ENCODE measurements at regions not wholly inside any gene's neighbourhood (a gene's known extent, or its start where the extent isn't known, plus 50 kb on each side); places are given as distances from the start of the nearest gene placed in this dataset.

DNA sequence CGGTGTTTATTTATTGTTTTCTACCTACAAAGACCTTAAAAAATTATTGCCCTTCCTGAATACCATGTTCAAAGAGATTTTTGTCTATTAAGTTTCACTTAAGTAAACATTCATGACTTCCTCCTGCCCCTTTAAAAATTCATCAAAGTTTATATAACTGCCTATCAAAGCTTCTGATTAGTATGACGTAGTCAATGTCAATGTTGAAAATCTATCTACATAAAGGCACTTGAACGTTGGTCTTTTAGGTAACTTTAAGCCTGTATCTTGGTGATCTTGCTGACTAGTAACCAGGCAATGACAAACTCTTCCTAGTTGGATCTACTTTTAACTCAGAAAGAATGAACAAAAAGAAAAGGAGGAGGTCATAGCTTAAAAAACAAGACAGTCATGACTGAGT is 97.2 kb downstream of the MAIP1 start:
- Histone ChIP-seq H3K27me3 (replicated peaks; ENCODE audit: control insufficient read depth, insufficient read depth, low read length) (no peaks in the 10 kb centered on the region; the same call in 1 of the 2 replicates), H3K36me3 (ENCODE audit: control insufficient read depth, insufficient read depth, low read length) (no peaks in the 10 kb centered on the region), H3K4me3 (replicated peaks; ENCODE audit: low read depth, low read length) (no peak overlapping the region)
- TF ChIP-seq, protein P1, sequence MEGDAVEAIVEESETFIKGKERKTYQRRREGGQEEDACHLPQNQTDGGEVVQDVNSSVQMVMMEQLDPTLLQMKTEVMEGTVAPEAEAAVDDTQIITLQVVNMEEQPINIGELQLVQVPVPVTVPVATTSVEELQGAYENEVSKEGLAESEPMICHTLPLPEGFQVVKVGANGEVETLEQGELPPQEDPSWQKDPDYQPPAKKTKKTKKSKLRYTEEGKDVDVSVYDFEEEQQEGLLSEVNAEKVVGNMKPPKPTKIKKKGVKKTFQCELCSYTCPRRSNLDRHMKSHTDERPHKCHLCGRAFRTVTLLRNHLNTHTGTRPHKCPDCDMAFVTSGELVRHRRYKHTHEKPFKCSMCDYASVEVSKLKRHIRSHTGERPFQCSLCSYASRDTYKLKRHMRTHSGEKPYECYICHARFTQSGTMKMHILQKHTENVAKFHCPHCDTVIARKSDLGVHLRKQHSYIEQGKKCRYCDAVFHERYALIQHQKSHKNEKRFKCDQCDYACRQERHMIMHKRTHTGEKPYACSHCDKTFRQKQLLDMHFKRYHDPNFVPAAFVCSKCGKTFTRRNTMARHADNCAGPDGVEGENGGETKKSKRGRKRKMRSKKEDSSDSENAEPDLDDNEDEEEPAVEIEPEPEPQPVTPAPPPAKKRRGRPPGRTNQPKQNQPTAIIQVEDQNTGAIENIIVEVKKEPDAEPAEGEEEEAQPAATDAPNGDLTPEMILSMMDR (IDR thresholded peaks at IDR 0.05; ENCODE audit: insufficient read depth, low read length, poor library complexity, severe bottlenecking): no peak
- no peak for DNase-seq (ENCODE audit: extremely low read depth, insufficient read length)

DNA sequence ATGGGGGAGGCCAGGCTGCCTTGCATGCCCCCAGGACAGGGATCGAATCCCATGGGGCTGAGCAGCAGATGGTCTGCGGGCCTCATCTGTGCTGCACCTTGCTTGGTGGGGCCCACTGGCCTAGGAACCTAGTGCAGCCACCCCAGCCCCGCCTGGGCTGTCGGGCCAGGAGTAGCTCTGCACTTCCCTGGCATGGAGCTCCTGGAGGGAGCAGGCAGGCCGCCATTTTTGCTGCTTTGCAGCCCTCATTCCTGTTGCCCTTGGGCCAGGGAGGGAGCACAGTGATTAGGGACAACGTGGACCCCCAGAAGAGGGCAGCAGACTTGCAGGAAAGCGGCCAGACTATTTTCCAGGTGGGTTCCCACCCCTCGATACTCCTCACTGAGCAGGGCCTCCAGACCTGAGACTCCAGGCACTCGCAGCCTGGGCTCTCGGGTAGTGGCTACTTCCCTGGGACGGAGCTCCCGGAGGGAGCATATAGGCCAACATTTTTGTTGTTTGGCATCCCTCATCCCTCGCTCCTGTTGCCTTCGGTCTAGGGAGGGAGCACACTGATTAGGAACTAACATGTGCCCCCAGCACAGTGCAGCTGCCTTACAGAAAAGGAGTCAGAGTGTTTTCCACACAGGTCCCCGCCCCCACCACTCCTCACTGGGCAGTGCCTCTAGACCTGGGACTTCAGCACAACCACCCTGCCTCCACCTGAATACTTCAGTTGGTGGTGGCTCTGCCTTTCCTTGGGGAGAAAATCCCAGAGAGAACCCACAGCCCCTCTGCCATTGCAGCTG is 99.5 kb downstream of the MAIP1 start:
- no peak overlapping the region for H3K4me3 ChIP-seq (replicated peaks; ENCODE audit: low read depth, low read length)
- no peak for DNase-seq (ENCODE audit: extremely low read depth, insufficient read length)

DNA sequence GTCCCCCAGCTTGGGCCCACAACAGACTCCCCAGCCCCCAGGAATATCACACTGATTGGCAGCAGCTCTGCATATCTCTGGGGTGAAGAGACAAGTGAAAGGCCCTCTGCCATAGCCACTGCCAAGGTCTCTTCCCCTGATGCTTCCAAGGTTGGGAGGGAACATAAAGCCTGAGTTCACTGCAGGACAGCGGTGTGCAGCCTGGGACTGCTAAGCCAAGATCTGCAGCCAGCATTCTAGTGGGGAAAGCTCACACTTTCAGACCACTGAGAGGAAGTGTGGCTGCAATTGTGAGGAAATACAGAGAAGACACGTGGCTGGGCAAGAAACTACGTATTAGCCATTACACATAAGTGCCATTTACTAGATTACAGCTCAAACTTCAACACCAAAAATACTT is 100.7 kb downstream of the MAIP1 start:
- no peaks in the 10 kb centered on the region for H3K36me3 ChIP-seq (ENCODE audit: control insufficient read depth, insufficient read depth, low read length)
- DNase-seq (ENCODE audit: extremely low read depth, insufficient read length): no peak
- TF ChIP-seq, protein P1 (IDR thresholded peaks at IDR 0.05; ENCODE audit: insufficient read depth, low read length, poor library complexity, severe bottlenecking): no peak
- no peaks in the 10 kb centered on the region for H3K27me3 ChIP-seq (replicated peaks; ENCODE audit: control insufficient read depth, insufficient read depth, low read length)
- H3K4me3 ChIP-seq (replicated peaks; ENCODE audit: low read depth, low read length): no peak overlapping the region

More for the DNA sequence above, 99.5 kb downstream of the MAIP1 start:
- Histone ChIP-seq H3K27me3 (replicated peaks; ENCODE audit: control insufficient read depth, insufficient read depth, low read length) (no peaks in the 10 kb centered on the region), H3K36me3 (ENCODE audit: control insufficient read depth, insufficient read depth, low read length) (no peaks in the 10 kb centered on the region)
- TF ChIP-seq, protein P1 (IDR thresholded peaks at IDR 0.05; ENCODE audit: insufficient read depth, low read length, poor library complexity, severe bottlenecking): no peak

DNA sequence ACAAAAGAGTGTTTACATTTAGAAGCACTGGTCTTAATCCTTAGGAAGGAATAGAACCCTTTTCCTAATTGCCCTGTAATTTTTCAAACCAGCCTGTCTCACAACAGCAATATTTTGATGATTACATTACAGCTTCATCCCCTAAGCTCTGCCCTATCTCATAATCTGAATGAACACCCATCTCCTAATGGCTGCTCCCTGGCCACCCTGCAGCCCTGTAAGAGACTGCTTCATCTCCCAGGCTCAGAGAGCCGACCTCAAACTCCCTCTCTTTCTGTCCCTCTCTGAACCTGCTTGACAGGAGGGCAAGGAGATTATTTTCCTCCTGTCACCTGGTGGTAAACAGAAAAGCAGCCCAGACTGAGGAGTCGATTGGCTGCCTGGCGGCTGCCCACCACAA is 107.8 kb downstream of the MAIP1 start:
- Histone ChIP-seq H3K36me3 (ENCODE audit: control insufficient read depth, insufficient read depth, low read length) (no peaks in the 10 kb centered on the region), H3K27me3 (replicated peaks; ENCODE audit: control insufficient read depth, insufficient read depth, low read length) (peaks cover 2% of the 10 kb centered on the region), H3K4me3 (replicated peaks; ENCODE audit: low read depth, low read length) (no peak overlapping the region)
- TF ChIP-seq, protein P1 (IDR thresholded peaks at IDR 0.05; ENCODE audit: insufficient read depth, low read length, poor library complexity, severe bottlenecking): no peak
- no peak for DNase-seq (ENCODE audit: extremely low read depth, insufficient read length)

DNA sequence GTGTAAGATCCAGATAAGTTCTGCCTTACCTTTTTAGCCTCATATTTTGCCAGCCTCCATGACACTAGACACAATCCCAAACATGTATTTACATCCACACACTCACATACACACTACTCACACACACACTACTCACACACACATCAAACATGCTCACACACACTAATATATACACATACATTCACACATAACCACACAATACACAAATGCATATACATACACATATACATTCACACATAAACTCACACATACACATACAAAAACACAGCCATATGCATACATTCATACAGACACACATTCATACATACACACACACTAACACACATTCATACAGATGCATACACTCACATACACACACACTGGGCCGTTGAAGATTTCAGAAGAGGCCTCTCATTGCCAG is 109.5 kb downstream of the MAIP1 start:
- no peaks in the 10 kb centered on the region for H3K36me3 ChIP-seq (ENCODE audit: control insufficient read depth, insufficient read depth, low read length)
- DNase-seq (ENCODE audit: extremely low read depth, insufficient read length): no peak
- H3K27me3 ChIP-seq (replicated peaks; ENCODE audit: control insufficient read depth, insufficient read depth, low read length): peaks cover 2% of the 10 kb centered on the region
- TF ChIP-seq, protein P1 (IDR thresholded peaks at IDR 0.05; ENCODE audit: insufficient read depth, low read length, poor library complexity, severe bottlenecking): no peak
- H3K4me3 ChIP-seq (replicated peaks; ENCODE audit: low read depth, low read length): no peak overlapping the region

Data from GM06990 (cell line).